KMS-11 (cell line): ENCODE measurements at regions not wholly inside any gene's neighbourhood (a gene's known extent, or its start where the extent isn't known, plus 50 kb on each side); places are given as distances from the start of the nearest gene placed in this dataset.

Source experiments
- H2AFZ ChIP-seq: fragments of 200-600 bp; sonication (generic); 2 replicates; pipeline ENCODE4 v1.6.1; 2016; ENCODE audit warnings: antibody characterized with exemption, mixed run types, low read depth
- H3K27ac ChIP-seq: fragments of 200-600 bp; sonication (generic); 2 replicates; pipeline ENCODE4 v1.6.1; 2016; ENCODE audit warnings: mild to moderate bottlenecking, mixed run types
- H3K27me3 ChIP-seq: fragments of 200-600 bp; sonication (generic); 2 replicates; pipeline ENCODE4 v1.6.1; 2017; ENCODE audit warnings: mild to moderate bottlenecking, low read depth, mixed run types, moderate library complexity; ENCODE audit not compliant: insufficient read depth
- H3K36me3 ChIP-seq: fragments of 200-600 bp; sonication (generic); 2 replicates; pipeline ENCODE4 v1.6.1; 2017; ENCODE audit warnings: mild to moderate bottlenecking, mixed run types; ENCODE audit not compliant: insufficient read depth
- H3K4me1 ChIP-seq: fragments of 200-600 bp; sonication (generic); 2 replicates; pipeline ENCODE4 v1.6.1; 2016; ENCODE audit warnings: mild to moderate bottlenecking, low read depth, mixed run types; ENCODE audit not compliant: poor library complexity, severe bottlenecking
- H3K4me2 ChIP-seq: fragments of 200-600 bp; sonication (generic); 2 replicates; pipeline ENCODE4 v1.7.0; 2016; ENCODE audit warnings: mild to moderate bottlenecking, mixed run types
- H3K4me3 ChIP-seq: fragments of 200-600 bp; sonication (generic); IDR thresholded peaks from 2 replicates; pipeline ENCODE4 v1.6.1; 2017; ENCODE audit warnings: low read depth, low read length, mixed read lengths; ENCODE audit not compliant: insufficient read depth
- H3K79me2 ChIP-seq: fragments of 200-600 bp; sonication (generic); 2 replicates; pipeline ENCODE4 v1.6.1; 2016; ENCODE audit warnings: low read depth, mixed run types; ENCODE audit not compliant: insufficient read depth
- H3K9ac ChIP-seq: fragments of 200-600 bp; sonication (generic); 2 replicates; pipeline ENCODE4 v1.6.1; 2016; ENCODE audit warnings: mild to moderate bottlenecking, mixed run types
- H4K20me1 ChIP-seq: fragments of 200-600 bp; sonication (generic); 2 replicates; pipeline ENCODE4 v1.6.1; 2016; ENCODE audit warnings: mild to moderate bottlenecking, mixed run types; ENCODE audit not compliant: insufficient read depth
- TF ChIP-seq, protein P1 (sequence below): fragments of 200-600 bp; sonication (generic); conservative IDR thresholded peaks from 2 replicates; pipeline ENCODE4 v1.6.1; 2017; ENCODE audit warnings: low read depth, mild to moderate bottlenecking, antibody characterized with exemption, low read length, moderate library complexity, mixed read lengths

DNA sequence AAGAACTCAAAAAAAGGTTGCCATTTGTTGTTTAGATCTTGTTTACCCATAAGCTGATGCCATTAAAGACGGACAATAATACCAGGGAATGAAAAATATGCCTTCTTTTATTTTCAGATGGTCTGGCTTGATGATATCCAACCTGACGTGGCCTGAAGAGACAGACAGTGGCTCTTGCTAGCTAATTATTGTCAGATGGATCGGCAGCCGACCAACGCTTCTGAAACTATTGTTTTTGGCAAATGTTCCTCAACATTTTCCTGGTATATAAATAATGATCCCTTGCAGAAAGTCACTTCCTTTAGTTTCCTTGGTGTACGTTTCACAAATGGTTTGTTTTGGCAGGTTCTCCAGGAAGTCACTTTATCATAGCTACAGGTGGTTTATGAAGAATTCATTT, 290.9 kb upstream of the TSHZ2 start:
- Histone ChIP-seq H3K36me3 (no peaks in the 10 kb centered on the region), H3K4me2 (no peak overlapping the region), H4K20me1 (no peaks in the 10 kb centered on the region), H3K27me3 (no peaks in the 10 kb centered on the region), H3K79me2 (no peaks in the 10 kb centered on the region), H3K9ac (no peak overlapping the region), H2AFZ (no peak overlapping the region), H3K4me3 (no peak overlapping the region), H3K27ac (no peak overlapping the region), H3K4me1 (no peaks in the 10 kb centered on the region)
- TF ChIP-seq, protein P1, sequence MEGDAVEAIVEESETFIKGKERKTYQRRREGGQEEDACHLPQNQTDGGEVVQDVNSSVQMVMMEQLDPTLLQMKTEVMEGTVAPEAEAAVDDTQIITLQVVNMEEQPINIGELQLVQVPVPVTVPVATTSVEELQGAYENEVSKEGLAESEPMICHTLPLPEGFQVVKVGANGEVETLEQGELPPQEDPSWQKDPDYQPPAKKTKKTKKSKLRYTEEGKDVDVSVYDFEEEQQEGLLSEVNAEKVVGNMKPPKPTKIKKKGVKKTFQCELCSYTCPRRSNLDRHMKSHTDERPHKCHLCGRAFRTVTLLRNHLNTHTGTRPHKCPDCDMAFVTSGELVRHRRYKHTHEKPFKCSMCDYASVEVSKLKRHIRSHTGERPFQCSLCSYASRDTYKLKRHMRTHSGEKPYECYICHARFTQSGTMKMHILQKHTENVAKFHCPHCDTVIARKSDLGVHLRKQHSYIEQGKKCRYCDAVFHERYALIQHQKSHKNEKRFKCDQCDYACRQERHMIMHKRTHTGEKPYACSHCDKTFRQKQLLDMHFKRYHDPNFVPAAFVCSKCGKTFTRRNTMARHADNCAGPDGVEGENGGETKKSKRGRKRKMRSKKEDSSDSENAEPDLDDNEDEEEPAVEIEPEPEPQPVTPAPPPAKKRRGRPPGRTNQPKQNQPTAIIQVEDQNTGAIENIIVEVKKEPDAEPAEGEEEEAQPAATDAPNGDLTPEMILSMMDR: no peak

- TF ChIP-seq, protein P1: no peak
- no peaks in the 10 kb centered on the region for H3K36me3 ChIP-seq
- no peak overlapping the region for H3K27ac ChIP-seq
- no peaks in the 10 kb centered on the region for H4K20me1 ChIP-seq
- H3K4me2 ChIP-seq: no peak overlapping the region
- no peaks in the 10 kb centered on the region for H3K27me3 ChIP-seq
- no peak overlapping the region for H3K4me3 ChIP-seq
- no peak overlapping the region for H2AFZ ChIP-seq
- no peak overlapping the region for H3K9ac ChIP-seq
- H3K79me2 ChIP-seq: no peaks in the 10 kb centered on the region
- no peaks in the 10 kb centered on the region for H3K4me1 ChIP-seq
Measured at GRCh38 chr20:52677216-52677615, 294.9 kb upstream of the TSHZ2 start.

- TF ChIP-seq, protein P1: no peak
- Histone ChIP-seq H3K36me3 (no peaks in the 10 kb centered on the region), H4K20me1 (no peaks in the 10 kb centered on the region), H3K27ac (no peak overlapping the region), H3K79me2 (no peaks in the 10 kb centered on the region), H3K27me3 (no peaks in the 10 kb centered on the region), H3K4me3 (no peak overlapping the region), H3K4me1 (no peaks in the 10 kb centered on the region), H2AFZ (no peak overlapping the region), H3K4me2 (no peak overlapping the region), H3K9ac (no peak overlapping the region)
Measured at GRCh38 chr20:52676283-52676995, 295.7 kb upstream of the TSHZ2 start.

DNA sequence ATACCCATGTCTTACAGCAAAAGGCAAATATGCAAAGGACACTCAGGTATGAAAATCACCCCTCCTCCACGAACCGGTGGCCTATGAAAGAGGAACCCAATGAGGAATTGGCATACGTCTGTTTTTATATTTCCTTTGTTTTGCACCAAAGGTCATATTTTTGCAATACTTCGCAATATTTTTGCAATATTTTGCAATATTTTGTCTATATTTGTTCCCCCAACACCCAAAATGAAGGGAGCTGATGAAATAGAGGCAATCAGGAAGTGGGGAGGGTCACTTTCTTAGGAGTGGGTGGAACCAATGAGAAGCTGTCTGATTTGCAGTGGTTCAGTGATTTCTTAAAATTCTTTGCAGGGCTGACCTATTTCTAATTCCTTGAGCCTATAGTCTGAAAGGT, 296.8 kb upstream of the TSHZ2 start:
- no peaks in the 10 kb centered on the region for H3K27me3 ChIP-seq
- TF ChIP-seq, protein P1: no peak
- no peaks in the 10 kb centered on the region for H3K79me2 ChIP-seq
- no peak overlapping the region for H2AFZ ChIP-seq
- H3K4me2 ChIP-seq: no peak overlapping the region
- H3K27ac ChIP-seq: no peak overlapping the region
- no peaks in the 10 kb centered on the region for H4K20me1 ChIP-seq
- H3K9ac ChIP-seq: no peak overlapping the region
- no peak overlapping the region for H3K4me3 ChIP-seq
- H3K4me1 ChIP-seq: no peaks in the 10 kb centered on the region
- H3K36me3 ChIP-seq: no peaks in the 10 kb centered on the region
